HEK293 (cell line): ENCODE measurements at regions not wholly inside any gene's neighbourhood (a gene's known extent, or its start where the extent isn't known, plus 50 kb on each side); places are given as distances from the start of the nearest gene placed in this dataset.

Experiments
- CTCF ChIA-PET: fragments of 350-600 bp; formaldehyde crosslinking; extraction: SDS; loops from one replicate; lab custom pipeline; 2021; ENCODE audit warnings: antibody characterized with exemption; lab: Yijun Ruan, JAX
- POLR2A ChIA-PET: fragments of 300-600 bp; formaldehyde crosslinking; extraction: SDS; loops from one replicate; lab custom pipeline; 2020; ENCODE audit warnings: antibody characterized with exemption, inconsistent platforms; lab: Yijun Ruan, JAX
- H3K27ac ChIP-seq: fragments of 200-500 bp; sonication (Bioruptor generic); 2 replicates; pipeline ENCODE4 v1.5.1; 2014; ENCODE audit warnings: low read depth, low read length, control low read depth, inconsistent platforms; ENCODE audit errors: extremely low read depth
- H3K36me3 ChIP-seq, 2 experiments: fragments of 200-500 bp in 1 of 2; sonication (Bioruptor generic) in 1 of 2; 1 replicate in 1 of 2; 2 replicates in 1 of 2; pipeline ENCODE4 v1.5.1; 2014 to 2017; ENCODE audit warnings: inconsistent platforms in 2 of 2, low read length in 2 of 2; ENCODE audit not compliant: control insufficient read depth in 2 of 2, insufficient read depth in 1 of 2
- H3K4me1 ChIP-seq: fragments of 200-500 bp; sonication (Bioruptor generic); 2 replicates; pipeline ENCODE4 v1.5.1; 2014; ENCODE audit warnings: mild to moderate bottlenecking, low read length, inconsistent platforms; ENCODE audit not compliant: control insufficient read depth, insufficient read depth
- H3K4me3 ChIP-seq: 2 replicates; pipeline ENCODE4 v1.5.1; 2011; ENCODE audit warnings: low read depth, mild to moderate bottlenecking, control low read depth, low read length, moderate library complexity
- H3K9me3 ChIP-seq: fragments of 200-500 bp; sonication (Bioruptor generic); 2 replicates; pipeline ENCODE4 v1.5.1; 2014; ENCODE audit warnings: low read depth, low read length, inconsistent platforms; ENCODE audit not compliant: control insufficient read depth, insufficient read depth
- GFI1B ChIP-seq: fragments of 450-650 bp; formaldehyde crosslinking; IDR thresholded peaks from 2 replicates; pipeline ENCODE4 v1.5.1; 2016; ENCODE audit warnings: missing biosample characterization, missing genetic modification characterization
- MZF1 ChIP-seq: fragments of 450-650 bp; formaldehyde crosslinking; IDR thresholded peaks from 2 replicates; pipeline ENCODE4 v1.5.1; 2017; ENCODE audit warnings: missing biosample characterization, missing genetic modification characterization, borderline replicate concordance
- PRDM10 ChIP-seq: fragments of 450-650 bp; formaldehyde crosslinking; IDR thresholded peaks from 2 replicates; pipeline ENCODE4 v1.5.1; 2016; ENCODE audit warnings: missing biosample characterization, missing genetic modification characterization
- PRDM4 ChIP-seq: fragments of 450-650 bp; formaldehyde crosslinking; IDR thresholded peaks from 2 replicates; pipeline ENCODE4 v1.5.1; 2017; ENCODE audit warnings: missing biosample characterization, missing genetic modification characterization
- REST ChIP-seq: fragments of 450-650 bp; formaldehyde crosslinking; IDR thresholded peaks from 2 replicates; pipeline ENCODE4 v1.5.1; 2016; ENCODE audit warnings: missing biosample characterization, missing genetic modification characterization
- SALL2 ChIP-seq: fragments of 450-650 bp; formaldehyde crosslinking; IDR thresholded peaks from 2 replicates; pipeline ENCODE4 v1.5.0; 2017; ENCODE audit warnings: missing biosample characterization, mild to moderate bottlenecking, missing genetic modification characterization, borderline replicate concordance
- SP3 ChIP-seq: fragments of 450-650 bp; formaldehyde crosslinking; IDR thresholded peaks from 2 replicates; pipeline ENCODE4 v1.5.1; 2016; ENCODE audit warnings: missing biosample characterization, missing genetic modification characterization
- ZBTB10 ChIP-seq: fragments of 450-650 bp; formaldehyde crosslinking; IDR thresholded peaks from 2 replicates; pipeline ENCODE4 v1.5.1; 2016; ENCODE audit warnings: missing biosample characterization, missing genetic modification characterization
- ZBTB20 ChIP-seq: fragments of 450-650 bp; formaldehyde crosslinking; IDR thresholded peaks from 2 replicates; pipeline ENCODE4 v1.5.1; 2016; ENCODE audit warnings: missing biosample characterization, missing genetic modification characterization
- ZNF133 ChIP-seq: fragments of 450-650 bp; formaldehyde crosslinking; IDR thresholded peaks from 2 replicates; pipeline ENCODE4 v1.5.1; 2016; ENCODE audit warnings: missing biosample characterization, missing genetic modification characterization
- ZNF18 ChIP-seq: fragments of 450-650 bp; formaldehyde crosslinking; IDR thresholded peaks from 2 replicates; pipeline ENCODE4 v1.5.1; 2016; ENCODE audit warnings: missing biosample characterization, missing genetic modification characterization
- ZNF214 ChIP-seq: fragments of 450-650 bp; formaldehyde crosslinking; IDR thresholded peaks from 2 replicates; pipeline ENCODE4 v1.5.1; 2017; ENCODE audit warnings: missing biosample characterization, mild to moderate bottlenecking, missing genetic modification characterization, borderline replicate concordance
- ZNF23 ChIP-seq: fragments of 450-650 bp; formaldehyde crosslinking; IDR thresholded peaks from 2 replicates; pipeline ENCODE4 v1.5.1; 2016; ENCODE audit warnings: missing biosample characterization, missing genetic modification characterization, borderline replicate concordance
- ZNF248 ChIP-seq: fragments of 450-650 bp; formaldehyde crosslinking; IDR thresholded peaks from 2 replicates; pipeline ENCODE4 v1.5.1; 2017; ENCODE audit warnings: missing biosample characterization, missing genetic modification characterization
- ZNF350 ChIP-seq: fragments of 450-650 bp; formaldehyde crosslinking; IDR thresholded peaks from 2 replicates; pipeline ENCODE4 v1.5.0; 2017; ENCODE audit warnings: missing biosample characterization, mild to moderate bottlenecking, missing genetic modification characterization
- ZNF404 ChIP-seq: fragments of 450-650 bp; formaldehyde crosslinking; IDR thresholded peaks from 2 replicates; pipeline ENCODE4 v1.5.1; 2017; ENCODE audit warnings: missing biosample characterization, missing genetic modification characterization
- ZNF416 ChIP-seq: fragments of 450-650 bp; formaldehyde crosslinking; IDR thresholded peaks from 2 replicates; pipeline ENCODE4 v1.5.1; 2016; ENCODE audit warnings: missing biosample characterization, missing genetic modification characterization
- ZNF600 ChIP-seq: fragments of 450-650 bp; formaldehyde crosslinking; IDR thresholded peaks from 2 replicates; pipeline ENCODE4 v1.5.1; 2016; ENCODE audit warnings: missing biosample characterization, missing genetic modification characterization
- ZNF639 ChIP-seq: fragments of 450-650 bp; formaldehyde crosslinking; IDR thresholded peaks from 2 replicates; pipeline ENCODE4 v1.5.1; 2016; ENCODE audit warnings: missing biosample characterization, missing genetic modification characterization
- ZNF677 ChIP-seq: fragments of 450-650 bp; IDR thresholded peaks from 2 replicates; pipeline ENCODE4 v1.5.0; 2018; ENCODE audit warnings: missing biosample characterization, mild to moderate bottlenecking, missing genetic modification characterization, moderate library complexity

- TF ChIP-seq PRDM10, result no peak
- TF ChIP-seq MZF1 (tag by site-specific recombination), result no peak
- TF ChIP-seq REST (tag by site-specific recombination), result no peak
- no peak for TF ChIP-seq ZNF133
Observed at GRCh38 chr1:73782901-73783300, 415.1 kb downstream of the LRRIQ3 start (continued).

GRCh38 chr1:73781251-73781650 is 416.7 kb downstream of the LRRIQ3 start:
- no peak overlapping the region for H3K27ac ChIP-seq
- H3K9me3 ChIP-seq, result no peaks in the 10 kb centered on the region
- ChIA-PET CTCF (no interaction called here), POLR2A (no interaction called here)
- H3K36me3 ChIP-seq, result no peaks in the 10 kb centered on the region
- no peak overlapping the region for H3K4me3 ChIP-seq
- no peaks in the 10 kb centered on the region for H3K4me1 ChIP-seq
- TF ChIP-seq ZNF639 (no peak), SP3 (tag by site-specific recombination) (no peak), ZBTB10 (tag by site-specific recombination) (no peak), ZNF23 (tag by site-specific recombination) (no peak), PRDM4 (tag by site-specific recombination) (no peak), ZNF248 (tag by site-specific recombination) (no peak), ZNF404 (tag by site-specific recombination) (no peak), ZNF600 (no peak), SALL2 (tag by site-specific recombination) (no peak), ZBTB20 (tag by site-specific recombination) (no peak), ZNF18 (no peak), ZNF416 (tag by site-specific recombination) (no peak), ZNF350 (tag by site-specific recombination) (no peak), ZNF677 (tag by site-specific recombination) (no peak), GFI1B (tag by site-specific recombination) (no peak), ZNF214 (tag by site-specific recombination) (no peak)
